Activated CD4-positive, alpha-beta T cell treated with anti-CD3 and anti-CD28 coated beads for 24 hours (primary cell): ENCODE measurements at regions not wholly inside any gene's neighbourhood (a gene's known extent, or its start where the extent isn't known, plus 50 kb on each side); places are given as distances from the start of the nearest gene placed in this dataset.
"Not testable (repeated sequence)": the region's sequence is repeated elsewhere in the genome, so short reads cannot be mapped to it uniquely, and the experiment has no call there.

Experiments used
- DNase-seq, 2 donors: peaks; one replicate each; pipeline ENCODE4 v3.0.0-alpha.2; 2020; ENCODE audit warnings: low read depth in 2 of 2

- no peak for DNase-seq
These were observed 567.3 kb upstream of the ACTRT1 start for GRCh38 chrX:128619490-128619889.

- no peak for DNase-seq
These were observed 564.7 kb upstream of the ACTRT1 start for GRCh38 chrX:128616933-128617332.

- DNase-seq = not testable (repeated sequence)
These were observed 554.6 kb upstream of the ACTRT1 start for GRCh38 chrX:128606817-128607216.

GRCh38 chrX:128606357-128606756 lies 554.2 kb upstream of the ACTRT1 start:
- DNase-seq = not testable (repeated sequence)

- DNase-seq = no peak
These were observed 549.5 kb upstream of the ACTRT1 start for GRCh38 chrX:128601706-128602105.

- DNase-seq = no peak
These were observed 547.4 kb upstream of the ACTRT1 start for GRCh38 chrX:128599632-128600031.

- DNase-seq = no peak
These were observed 529.8 kb upstream of the ACTRT1 start for GRCh38 chrX:128582036-128582435.

- no peak for DNase-seq
These were observed 529.4 kb upstream of the ACTRT1 start for GRCh38 chrX:128581615-128582014.

GRCh38 chrX:128543114-128543513 lies 490.9 kb upstream of the ACTRT1 start:
- DNase-seq = no peak

GRCh38 chrX:128518508-128518907 lies 466.3 kb upstream of the ACTRT1 start:
- DNase-seq = no peak

GRCh38 chrX:128517691-128518090 lies 465.5 kb upstream of the ACTRT1 start:
- DNase-seq = no peak

GRCh38 chrX:128504496-128504895 lies 452.3 kb upstream of the ACTRT1 start:
- DNase-seq = no peak

GRCh38 chrX:128464116-128464515 lies 411.9 kb upstream of the ACTRT1 start:
- no peak for DNase-seq

GRCh38 chrX:128460835-128461234 lies 408.6 kb upstream of the ACTRT1 start:
- no peak for DNase-seq

GRCh38 chrX:128458888-128459287 lies 406.7 kb upstream of the ACTRT1 start:
- DNase-seq = no peak

- DNase-seq = no peak
These were observed 405.5 kb upstream of the ACTRT1 start for GRCh38 chrX:128457674-128458073.

- DNase-seq = no peak
These were observed 387.0 kb upstream of the ACTRT1 start for GRCh38 chrX:128439159-128439558.

GRCh38 chrX:128438082-128438481 lies 385.9 kb upstream of the ACTRT1 start:
- DNase-seq = no peak

GRCh38 chrX:128436397-128437103 lies 384.3 kb upstream of the ACTRT1 start:
- no peak for DNase-seq

GRCh38 chrX:128425546-128425945 lies 373.3 kb upstream of the ACTRT1 start:
- no peak for DNase-seq

GRCh38 chrX:128408842-128409241 lies 356.6 kb upstream of the ACTRT1 start:
- no peak for DNase-seq

GRCh38 chrX:128396601-128397000 lies 344.4 kb upstream of the ACTRT1 start:
- no peak for DNase-seq

- DNase-seq = not testable (repeated sequence)
These were observed 331.6 kb upstream of the ACTRT1 start for GRCh38 chrX:128383846-128384245.

GRCh38 chrX:128365492-128365891 lies 313.3 kb upstream of the ACTRT1 start:
- no peak for DNase-seq
